Sigmoid colon (tissue), 6 donors: ENCODE measurements at regions not wholly inside any gene's neighbourhood (a gene's known extent, or its start where the extent isn't known, plus 50 kb on each side); places are given as distances from the start of the nearest gene placed in this dataset.
"Not testable (repeated sequence)": the region's sequence is repeated elsewhere in the genome, so short reads cannot be mapped to it uniquely, and the experiment has no call there.

Experiments used
- DNase-seq: peaks from one replicate; pipeline ENCODE4 v3.0.0-alpha.2; 2019
- H3K27ac ChIP-seq, 4 donors: fragments of 200-600 bp; sonication (generic); one replicate each; pipeline ENCODE4 v1.5.1; 2016 to 2019; ENCODE audit warnings: mild to moderate bottlenecking in 1 of 4
- H3K27me3 ChIP-seq, 3 donors: fragments of 200-600 bp; sonication (generic); one replicate each; pipeline ENCODE4 v1.5.1; 2019; ENCODE audit warnings: mild to moderate bottlenecking in 1 of 3
- H3K36me3 ChIP-seq, 4 donors: fragments of 200-600 bp; sonication (generic); one replicate each; pipeline ENCODE4 v1.5.1; 2016 to 2019
- H3K4me1 ChIP-seq, 4 donors: fragments of 200-600 bp; sonication (generic); one replicate each; pipeline ENCODE4 v1.5.1; 2017 to 2019
- H3K4me3 ChIP-seq, 4 donors: fragments of 200-600 bp; sonication (generic); one replicate each; pipeline ENCODE4 v1.5.1; 2017 to 2019; ENCODE audit warnings: mild to moderate bottlenecking in 2 of 4, moderate library complexity in 1 of 4
- H3K9me3 ChIP-seq, 4 donors: fragments of 200-600 bp in 3 of 4; sonication (generic) in 3 of 4; one replicate each; pipeline versions ENCODE4 v1.5.1 to v1.6.1; 2013 to 2019
- EP300 ChIP-seq, 4 donors: sonication (generic); formaldehyde crosslinking; IDR thresholded peaks; one replicate each; pipeline ENCODE4 v1.6.1; 2017; ENCODE audit warnings: antibody characterized with exemption in 4 of 4
- POLR2A ChIP-seq, 2 donors: fragments of 450-650 bp; IDR thresholded peaks; one replicate each; pipeline ENCODE4 v1.6.1; 2016; ENCODE audit warnings: antibody characterized with exemption in 2 of 2, mild to moderate bottlenecking in 2 of 2, moderate library complexity in 2 of 2
- POLR2AphosphoS5 ChIP-seq, 4 donors: sonication (generic); formaldehyde crosslinking; IDR thresholded peaks; one replicate each; pipeline ENCODE4 v1.6.1; 2017; ENCODE audit warnings: antibody characterized with exemption in 4 of 4
- WGBS, 2 donors: extraction: QIAGEN DNeasy Blood & Tissue Kit; methylation state at CpG; one replicate each; pipeline ENCODE4 v1.1.7; 2013; 5-methylcytosine and 5-hydroxymethylcytosine counted together
- intact Hi-C: fragments of 100-400 bp; cut with DNase I; formaldehyde crosslinking; loops from one replicate; pipeline ENCODE4 v1.15.1; 2023
- TF ChIP-seq, protein P1 (sequence below), 4 experiments: fragments of 450-650 bp in 3 of 4; fragments of 200-600 bp in 1 of 4; IDR thresholded peaks; one replicate each; pipeline ENCODE4 v1.5.1; 2016 to 2019; ENCODE audit warnings: antibody characterized with exemption in 4 of 4, mild to moderate bottlenecking in 3 of 4, moderate library complexity in 2 of 4
- donor health status: healthy with polysubstance abuse.
- donor health status: healthy.

GRCh38 chr16:52350031-52350642, 196.8 kb downstream of the TOX3 start:
- Histone ChIP-seq H3K27ac (no peak overlapping the region), H3K4me1 (no peaks in the 10 kb centered on the region), H3K36me3 (no peaks in the 10 kb centered on the region), H3K27me3 (no peaks in the 10 kb centered on the region), H3K4me3 (no peak overlapping the region), H3K9me3 (no peaks in the 10 kb centered on the region)
- TF ChIP-seq POLR2AphosphoS5 (IDR thresholded peaks at IDR 0.05) (no peak), EP300 (IDR thresholded peaks at IDR 0.05) (no peak), POLR2A (IDR thresholded peaks at IDR 0.05) (no peak)
- TF ChIP-seq, protein P1, sequence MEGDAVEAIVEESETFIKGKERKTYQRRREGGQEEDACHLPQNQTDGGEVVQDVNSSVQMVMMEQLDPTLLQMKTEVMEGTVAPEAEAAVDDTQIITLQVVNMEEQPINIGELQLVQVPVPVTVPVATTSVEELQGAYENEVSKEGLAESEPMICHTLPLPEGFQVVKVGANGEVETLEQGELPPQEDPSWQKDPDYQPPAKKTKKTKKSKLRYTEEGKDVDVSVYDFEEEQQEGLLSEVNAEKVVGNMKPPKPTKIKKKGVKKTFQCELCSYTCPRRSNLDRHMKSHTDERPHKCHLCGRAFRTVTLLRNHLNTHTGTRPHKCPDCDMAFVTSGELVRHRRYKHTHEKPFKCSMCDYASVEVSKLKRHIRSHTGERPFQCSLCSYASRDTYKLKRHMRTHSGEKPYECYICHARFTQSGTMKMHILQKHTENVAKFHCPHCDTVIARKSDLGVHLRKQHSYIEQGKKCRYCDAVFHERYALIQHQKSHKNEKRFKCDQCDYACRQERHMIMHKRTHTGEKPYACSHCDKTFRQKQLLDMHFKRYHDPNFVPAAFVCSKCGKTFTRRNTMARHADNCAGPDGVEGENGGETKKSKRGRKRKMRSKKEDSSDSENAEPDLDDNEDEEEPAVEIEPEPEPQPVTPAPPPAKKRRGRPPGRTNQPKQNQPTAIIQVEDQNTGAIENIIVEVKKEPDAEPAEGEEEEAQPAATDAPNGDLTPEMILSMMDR (IDR thresholded peaks at IDR 0.05) = no peak
- intact Hi-C loops = no loop called here
- WGBS, 2 donors = 75 to 85% methylated on average over 3 of the region's 3 CpGs
- no peak for DNase-seq

DNA sequence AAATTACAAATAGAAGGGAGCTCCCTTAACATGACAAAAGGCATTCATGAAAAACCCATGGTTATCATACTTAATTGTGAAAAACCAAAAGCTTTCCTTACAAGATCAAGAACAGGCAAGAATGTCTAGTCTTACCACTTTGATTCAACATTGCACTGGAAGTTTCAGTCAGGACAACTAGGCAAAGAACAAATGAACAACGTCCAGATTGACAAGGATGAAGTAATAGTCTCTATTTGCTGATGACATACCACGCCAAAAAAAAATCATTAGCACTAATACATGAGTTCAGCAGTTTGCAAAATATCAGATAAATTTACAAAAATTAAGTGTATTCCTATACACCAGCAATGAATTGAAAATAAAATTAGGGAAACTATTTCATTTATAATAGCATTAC, 200.2 kb downstream of the TOX3 start:
- WGBS, 2 donors = 85 to 88% methylated on average over 2 of the region's 2 CpGs
- no peaks in the 10 kb centered on the region for H3K4me1 ChIP-seq
- no peak overlapping the region for H3K4me3 ChIP-seq
- no peaks in the 10 kb centered on the region for H3K27me3 ChIP-seq
- H3K9me3 ChIP-seq = no peaks in the 10 kb centered on the region
- intact Hi-C loops = no loop called here
- DNase-seq = no peak
- H3K36me3 ChIP-seq = no peaks in the 10 kb centered on the region
- no peak overlapping the region for H3K27ac ChIP-seq
- TF ChIP-seq, protein P1 (IDR thresholded peaks at IDR 0.05) = no peak
- TF ChIP-seq EP300 (IDR thresholded peaks at IDR 0.05) (no peak), POLR2AphosphoS5 (IDR thresholded peaks at IDR 0.05) (no peak), POLR2A (IDR thresholded peaks at IDR 0.05) (no peak)

DNA sequence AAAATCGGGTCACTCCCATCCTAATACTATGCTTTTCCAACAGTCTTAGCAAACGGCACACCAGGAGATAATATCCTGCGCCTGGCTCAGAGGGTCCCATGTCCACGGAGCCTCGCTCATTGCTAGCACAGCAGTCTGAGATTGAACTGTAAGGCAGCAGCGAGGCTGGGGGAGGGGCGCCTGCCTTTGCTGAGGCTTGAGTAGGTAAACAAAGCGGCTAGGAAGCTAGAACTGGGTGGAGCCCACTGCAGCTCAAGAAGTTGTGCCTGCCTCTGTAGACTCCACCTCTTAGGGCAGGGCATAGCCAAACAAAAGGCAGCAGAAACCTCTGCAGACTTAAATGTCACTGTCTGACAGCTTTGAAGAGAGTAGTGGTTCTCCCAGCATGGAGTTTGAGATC, 213.3 kb downstream of the TOX3 start:
- H3K27me3 ChIP-seq, intact Hi-C loops, DNase-seq, H3K4me3 ChIP-seq, H3K9me3 ChIP-seq, H3K4me1 ChIP-seq, H3K36me3 ChIP-seq, H3K27ac ChIP-seq: not testable (repeated sequence)
- 87 to 88% methylated on average over 8 of the region's 8 CpGs for WGBS, 2 donors

- no peak for DNase-seq
- TF ChIP-seq EP300 (IDR thresholded peaks at IDR 0.05) = no peak
- TF ChIP-seq, protein P1 (IDR thresholded peaks at IDR 0.05) = no peak
- TF ChIP-seq POLR2AphosphoS5 (IDR thresholded peaks at IDR 0.05) = no peak
- no peak for TF ChIP-seq POLR2A (IDR thresholded peaks at IDR 0.05)
- no peak overlapping the region for H3K27ac ChIP-seq
- WGBS, 2 donors = 40 to 54% methylated on average over 6 of the region's 6 CpGs
- no peaks in the 10 kb centered on the region for H3K36me3 ChIP-seq
- intact Hi-C loops = no loop called here
- H3K4me1 ChIP-seq = no peaks in the 10 kb centered on the region
- no peaks in the 10 kb centered on the region for H3K27me3 ChIP-seq
- no peak overlapping the region for H3K4me3 ChIP-seq
- no peaks in the 10 kb centered on the region for H3K9me3 ChIP-seq
Measured at GRCh38 chr16:52320930-52321439, 226.0 kb downstream of the TOX3 start.

DNA sequence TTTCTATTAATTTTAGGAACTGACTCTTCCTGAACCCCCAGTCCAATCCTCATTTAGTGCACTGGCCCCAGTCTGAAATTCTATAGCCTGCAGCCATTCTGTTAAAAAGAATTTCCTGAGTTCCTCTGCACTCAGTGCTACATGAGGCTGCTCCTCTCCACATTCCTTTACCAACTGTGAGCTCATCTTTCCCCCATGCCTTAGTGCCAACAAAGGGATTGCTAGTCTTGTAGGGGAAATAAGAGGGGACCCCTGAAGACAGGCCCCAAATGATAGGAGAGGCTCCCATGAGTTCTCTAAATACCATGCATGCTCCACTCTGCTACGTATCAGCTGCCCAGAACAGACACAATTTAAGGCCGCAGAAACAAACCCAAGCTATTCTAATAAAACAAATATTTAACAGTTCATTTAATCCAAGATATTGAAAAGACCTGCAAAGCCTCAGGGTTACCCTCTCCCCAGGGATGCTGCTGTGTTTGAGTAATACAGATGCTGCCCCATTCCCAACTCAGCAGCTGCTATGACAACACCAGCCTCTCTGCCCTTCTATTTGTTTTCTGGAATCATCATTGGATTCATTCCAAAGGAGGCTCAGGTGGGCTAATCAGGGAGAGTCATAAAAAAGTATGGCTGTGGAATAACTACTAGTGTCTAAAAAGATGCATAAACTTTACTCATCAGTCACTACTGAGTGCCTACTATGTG, 228.5 kb downstream of the TOX3 start:
- DNase-seq = no peak
- TF ChIP-seq, protein P1 (IDR thresholded peaks at IDR 0.05) = no peak
- intact Hi-C loops = no loop called here
- H3K36me3 ChIP-seq = no peaks in the 10 kb centered on the region
- H3K9me3 ChIP-seq = no peaks in the 10 kb centered on the region
- no peaks in the 10 kb centered on the region for H3K4me1 ChIP-seq
- no peak overlapping the region for H3K27ac ChIP-seq
- no peaks in the 10 kb centered on the region for H3K27me3 ChIP-seq
- H3K4me3 ChIP-seq = no peak overlapping the region
- 84 to 86% methylated on average over 2 of the region's 2 CpGs for WGBS, 2 donors
